SK-N-SH (cell line): ENCODE measurements at regions not wholly inside any gene's neighbourhood (a gene's known extent, or its start where the extent isn't known, plus 50 kb on each side); places are given as distances from the start of the nearest gene placed in this dataset.

ENCODE experiments used
- CTCF ChIA-PET: fragments of 300-600, 350-600 bp; formaldehyde crosslinking; extraction: SDS; loops from one replicate; lab custom pipeline; 2021; lab: Yijun Ruan, JAX
- POLR2A ChIA-PET: fragments of 350-600 bp; sonication (Branson Sonifier 250); formaldehyde crosslinking; extraction: SDS; loops from one replicate; lab custom pipeline; 2020; ENCODE audit warnings: antibody characterized with exemption, inconsistent platforms; lab: Yijun Ruan, JAX
- DNase-seq: peaks from one replicate; pipeline ENCODE4 v3.0.0; 2012
- H2AFZ ChIP-seq: fragments of 200-600 bp; sonication (generic); 2 replicates; pipeline ENCODE4 v1.8.1; 2016; ENCODE audit warnings: antibody characterized with exemption, mild to moderate bottlenecking, low read depth
- H3F3A ChIP-seq: fragments of 200-600 bp; sonication (generic); replicated peaks from 2 replicates; pipeline ENCODE3; 2016; ENCODE audit warnings: antibody characterized with exemption, mild to moderate bottlenecking; ENCODE audit not compliant: insufficient read depth
- H3K27ac ChIP-seq, 2 experiments: fragments of 200-500 bp in 1 of 2; fragments of 200-600 bp in 1 of 2; sonication (Bioruptor generic) in 1 of 2; sonication (generic), shearing (Covaris generic) in 1 of 2; 2 replicates each; pipeline versions ENCODE4 v1.5.1 to v1.6.1; 2014 to 2016; ENCODE audit warnings: low read depth in 2 of 2, inconsistent platforms in 1 of 2, low read length in 1 of 2, mild to moderate bottlenecking in 1 of 2, mixed read lengths in 1 of 2
- H3K27me3 ChIP-seq: fragments of 200-600 bp; sonication (generic), shearing (Covaris generic); 2 replicates; pipeline ENCODE4 v1.6.1; 2016; ENCODE audit warnings: mixed run types; ENCODE audit not compliant: insufficient read depth
- H3K36me3 ChIP-seq, 2 experiments: fragments of 200-500 bp in 1 of 2; fragments of 200-600 bp in 1 of 2; sonication (Bioruptor generic) in 1 of 2; sonication (generic) in 1 of 2; replicated peaks in 1 of 2; 2 replicates each; pipeline versions ENCODE3 to v1.5.1; 2014 to 2016; ENCODE audit warnings: low read length in 1 of 2, mild to moderate bottlenecking in 1 of 2; ENCODE audit not compliant: insufficient read depth in 2 of 2, control insufficient read depth in 1 of 2
- H3K4me1 ChIP-seq, 2 experiments: fragments of 200-500 bp in 1 of 2; fragments of 200-600 bp in 1 of 2; sonication (Bioruptor generic) in 1 of 2; sonication (generic), shearing (Covaris generic) in 1 of 2; 2 replicates each; pipeline versions ENCODE4 v1.5.1 to v1.6.1; 2014 to 2016; ENCODE audit warnings: low read depth in 1 of 2, low read length in 1 of 2, mixed run types in 1 of 2; ENCODE audit not compliant: insufficient read depth in 2 of 2, control insufficient read depth in 1 of 2
- H3K4me2 ChIP-seq: fragments of 200-600 bp; sonication (generic), shearing (Covaris generic); 2 replicates; pipeline ENCODE4 v1.6.1; 2017; ENCODE audit warnings: mixed run types
- H3K4me3 ChIP-seq, 2 experiments: fragments of 200-500 bp in 1 of 2; fragments of 200-600 bp in 1 of 2; sonication (Bioruptor generic) in 1 of 2; sonication (generic), shearing (Covaris generic) in 1 of 2; 2 replicates each; pipeline versions ENCODE4 v1.5.1 to v1.8.1; 2014 to 2016; ENCODE audit warnings: low read depth in 2 of 2, inconsistent platforms in 1 of 2, low read length in 1 of 2, mild to moderate bottlenecking in 1 of 2, mixed read lengths in 1 of 2, moderate library complexity in 1 of 2
- H3K79me2 ChIP-seq: fragments of 200-600 bp; sonication (generic); 2 replicates; pipeline ENCODE4 v1.8.1; 2017; ENCODE audit warnings: mild to moderate bottlenecking; ENCODE audit not compliant: insufficient read depth
- H3K9ac ChIP-seq: fragments of 200-600 bp; sonication (generic); 2 replicates; pipeline ENCODE4 v1.6.1; 2017; ENCODE audit warnings: mixed run types
- H3K9me2 ChIP-seq: fragments of 200-600 bp; sonication (generic); 2 replicates; pipeline ENCODE4 v1.6.1; 2017; ENCODE audit warnings: mixed run types
- H3K9me3 ChIP-seq: fragments of 200-600 bp; sonication (generic); 2 replicates; pipeline ENCODE4 v1.6.1; 2017; ENCODE audit warnings: mixed run types, mild to moderate bottlenecking, moderate library complexity
- H4K20me1 ChIP-seq: fragments of 200-600 bp; sonication (generic); 2 replicates; pipeline ENCODE4 v1.6.1; 2017; ENCODE audit warnings: mild to moderate bottlenecking, mixed run types; ENCODE audit not compliant: insufficient read depth
- CHD2 ChIP-seq: fragments of 150-350 bp; IDR thresholded peaks from 2 replicates; pipeline ENCODE4 v1.6.1; 2018; ENCODE audit warnings: low read length; ENCODE audit not compliant: partially characterized antibody
- EP300 ChIP-seq, 2 experiments: IDR thresholded peaks; 2 replicates each; pipeline versions ENCODE4 v1.4.0 to v1.6.1; 2012; ENCODE audit warnings: borderline replicate concordance in 1 of 2, low read depth in 1 of 2, low read length in 1 of 2
- EZH2phosphoT487 ChIP-seq: fragments of 200-600 bp; sonication (generic); IDR thresholded peaks from 2 replicates; pipeline ENCODE4 v1.6.1; 2017; ENCODE audit warnings: low read depth, mixed run types, mild to moderate bottlenecking, antibody characterized with exemption, moderate library complexity, borderline replicate concordance
- FOSL2 ChIP-seq: IDR thresholded peaks from 2 replicates; pipeline ENCODE4 v1.4.0; 2012; ENCODE audit warnings: low read depth, mild to moderate bottlenecking, moderate library complexity, borderline replicate concordance
- FOXJ3 ChIP-seq: sonication (generic); formaldehyde crosslinking; IDR thresholded peaks from 2 replicates; pipeline ENCODE4 v1.5.1; 2020; ENCODE audit warnings: mild to moderate bottlenecking, missing genetic modification reagents
- FOXM1 ChIP-seq: IDR thresholded peaks from 2 replicates; pipeline ENCODE4 v1.4.0; 2012; ENCODE audit warnings: low read depth, mild to moderate bottlenecking
- JUND ChIP-seq: IDR thresholded peaks from 2 replicates; pipeline ENCODE4 v1.4.0; 2012
- MXI1 ChIP-seq: IDR thresholded peaks from 2 replicates; pipeline ENCODE4 v1.6.1; 2012; ENCODE audit warnings: mild to moderate bottlenecking, low read depth, low read length, improper control_type of control experiment
- NFIC ChIP-seq: IDR thresholded peaks from 2 replicates; pipeline ENCODE4 v1.4.0; 2012; ENCODE audit warnings: borderline replicate concordance
- NRF1 ChIP-seq: IDR thresholded peaks from 2 replicates; pipeline ENCODE4 v1.6.1; 2012; ENCODE audit warnings: low read depth, mild to moderate bottlenecking, low read length
- RAD21 ChIP-seq: IDR thresholded peaks from 2 replicates; pipeline ENCODE4 v1.6.1; 2012; ENCODE audit warnings: mild to moderate bottlenecking, low read length
- RCOR1 ChIP-seq: fragments of 150-350 bp; IDR thresholded peaks from 2 replicates; pipeline ENCODE4 v1.6.1; 2017; ENCODE audit warnings: antibody characterized with exemption, low read length
- REST ChIP-seq: IDR thresholded peaks from 2 replicates; pipeline ENCODE4 v1.6.1; 2012; ENCODE audit warnings: mild to moderate bottlenecking, low read depth, low read length, moderate library complexity
- RFX5 ChIP-seq: IDR thresholded peaks from 2 replicates; pipeline ENCODE4 v1.6.1; 2012; ENCODE audit warnings: mild to moderate bottlenecking, improper control_type of control experiment, low read length
- RXRA ChIP-seq: IDR thresholded peaks from 2 replicates; pipeline ENCODE4 v1.4.0; 2012; ENCODE audit warnings: low read depth, mild to moderate bottlenecking, borderline replicate concordance
- SMC3 ChIP-seq: IDR thresholded peaks from 2 replicates; pipeline ENCODE4 v1.6.1; 2012; ENCODE audit warnings: low read depth, low read length, improper control_type of control experiment
- TCF12 ChIP-seq: IDR thresholded peaks from 2 replicates; pipeline ENCODE4 v1.4.0; 2012
- WGBS: methylation state at CpG from one replicate; pipeline ENCODE4 v1.1.6; 2017; ENCODE audit warnings: low lambda C conversion rate; 5-methylcytosine and 5-hydroxymethylcytosine counted together
- TF ChIP-seq, protein P1 (sequence below): IDR thresholded peaks from 2 replicates; pipeline ENCODE4; 2012
- TF ChIP-seq, protein P2 (sequence below): fragments of 150-350 bp; IDR thresholded peaks from 2 replicates; pipeline ENCODE4 v1.6.1; 2017; ENCODE audit warnings: antibody characterized with exemption, low read length, low read depth, borderline replicate concordance
- TF ChIP-seq, protein P3 (sequence below): IDR thresholded peaks from 2 replicates; pipeline ENCODE4 v1.4.0; 2012; ENCODE audit warnings: low read depth, borderline replicate concordance

DNA sequence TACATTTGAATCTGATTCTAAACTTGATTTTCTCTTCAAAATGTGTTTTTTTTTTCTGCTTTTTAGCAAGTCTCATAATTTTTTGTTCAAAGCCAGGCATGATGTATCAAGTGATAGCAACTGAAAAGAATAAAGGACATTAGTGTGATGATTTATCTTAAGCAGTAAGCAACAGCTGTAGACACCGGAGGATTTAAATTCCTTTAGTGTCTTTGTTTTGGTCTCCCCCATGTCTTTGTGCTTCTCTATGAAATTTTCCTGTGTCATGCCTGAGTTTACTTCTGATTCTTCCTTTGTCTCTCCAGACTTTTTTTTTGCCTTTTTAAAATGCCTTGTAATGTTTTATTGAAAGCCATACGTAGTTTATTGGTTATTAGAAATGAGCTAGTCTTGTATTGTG, 934.2 kb upstream of the RAG2 start:
- Histone ChIP-seq H3K9ac (no peak overlapping the region), H3K27ac (no peak overlapping the region), H3K27me3 (no peaks in the 10 kb centered on the region), H4K20me1 (no peaks in the 10 kb centered on the region), H2AFZ (no peak overlapping the region), H3K36me3 (no peaks in the 10 kb centered on the region), H3F3A (no peaks in the 10 kb centered on the region), H3K4me2 (no peak overlapping the region), H3K4me3 (no peak overlapping the region), H3K79me2 (no peaks in the 10 kb centered on the region), H3K9me3 (no peaks in the 10 kb centered on the region; the same call in 1 of the 2 replicates), H3K4me1 (0 out of 4 replicates have a peak, but pooled peaks cover 0 to 5% of the 10 kb centered on the region in 2 experiments), H3K9me2 (no peaks in the 10 kb centered on the region)
- ChIA-PET POLR2A (no interaction called here), CTCF (no interaction called here)
- TF ChIP-seq EZH2phosphoT487 (no peak), FOXJ3 (no peak), RCOR1 (no peak), CHD2 (no peak), FOXM1 (no peak)
- no peak for DNase-seq
- WGBS: 43% methylated on average over 2 of the region's 2 CpGs

- Histone ChIP-seq H3K27me3 (no peaks in the 10 kb centered on the region), H3K4me2 (no peak overlapping the region), H3K9me2 (no peaks in the 10 kb centered on the region), H3K79me2 (no peaks in the 10 kb centered on the region)
- POLR2A ChIA-PET: no interaction called here
- 48% methylated on average over 1 of the region's 1 CpG for WGBS
- no peak for TF ChIP-seq NRF1
- no peak for TF ChIP-seq RXRA
- TF ChIP-seq FOSL2: no peak
- TF ChIP-seq RFX5: no peak
- no peak for TF ChIP-seq FOXM1
- TF ChIP-seq RAD21: no peak
- TF ChIP-seq NFIC: no peak
- TF ChIP-seq TCF12: no peak
- no peak for TF ChIP-seq EP300 (IDR thresholded peaks at IDR 0.05; ENCODE audit: borderline replicate concordance in 1 of 2, low read depth in 1 of 2, low read length in 1 of 2)
- no peak for TF ChIP-seq SMC3
- TF ChIP-seq, protein P1, sequence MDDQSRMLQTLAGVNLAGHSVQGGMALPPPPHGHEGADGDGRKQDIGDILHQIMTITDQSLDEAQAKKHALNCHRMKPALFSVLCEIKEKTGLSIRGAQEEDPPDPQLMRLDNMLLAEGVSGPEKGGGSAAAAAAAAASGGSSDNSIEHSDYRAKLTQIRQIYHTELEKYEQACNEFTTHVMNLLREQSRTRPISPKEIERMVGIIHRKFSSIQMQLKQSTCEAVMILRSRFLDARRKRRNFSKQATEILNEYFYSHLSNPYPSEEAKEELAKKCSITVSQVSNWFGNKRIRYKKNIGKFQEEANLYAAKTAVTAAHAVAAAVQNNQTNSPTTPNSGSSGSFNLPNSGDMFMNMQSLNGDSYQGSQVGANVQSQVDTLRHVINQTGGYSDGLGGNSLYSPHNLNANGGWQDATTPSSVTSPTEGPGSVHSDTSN: no peak
- TF ChIP-seq REST: no peak
- TF ChIP-seq MXI1: no peak
- TF ChIP-seq, protein P2, sequence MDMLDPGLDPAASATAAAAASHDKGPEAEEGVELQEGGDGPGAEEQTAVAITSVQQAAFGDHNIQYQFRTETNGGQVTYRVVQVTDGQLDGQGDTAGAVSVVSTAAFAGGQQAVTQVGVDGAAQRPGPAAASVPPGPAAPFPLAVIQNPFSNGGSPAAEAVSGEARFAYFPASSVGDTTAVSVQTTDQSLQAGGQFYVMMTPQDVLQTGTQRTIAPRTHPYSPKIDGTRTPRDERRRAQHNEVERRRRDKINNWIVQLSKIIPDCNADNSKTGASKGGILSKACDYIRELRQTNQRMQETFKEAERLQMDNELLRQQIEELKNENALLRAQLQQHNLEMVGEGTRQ: no peak
- TF ChIP-seq, protein P3, sequence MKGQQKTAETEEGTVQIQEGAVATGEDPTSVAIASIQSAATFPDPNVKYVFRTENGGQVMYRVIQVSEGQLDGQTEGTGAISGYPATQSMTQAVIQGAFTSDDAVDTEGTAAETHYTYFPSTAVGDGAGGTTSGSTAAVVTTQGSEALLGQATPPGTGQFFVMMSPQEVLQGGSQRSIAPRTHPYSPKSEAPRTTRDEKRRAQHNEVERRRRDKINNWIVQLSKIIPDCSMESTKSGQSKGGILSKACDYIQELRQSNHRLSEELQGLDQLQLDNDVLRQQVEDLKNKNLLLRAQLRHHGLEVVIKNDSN: no peak
- no peak for TF ChIP-seq JUND
- TF ChIP-seq, all 33 proteins: peak for 0
- H3K9me3 ChIP-seq: no peaks in the 10 kb centered on the region
- no peak for DNase-seq
- H3K9ac ChIP-seq: no peak overlapping the region
- 0 out of 4 replicates have a peak, but pooled peaks cover 0 to 2% of the 10 kb centered on the region in 2 experiments for H3K4me1 ChIP-seq
- H3K4me3 ChIP-seq: no peak overlapping the region
- no peaks in the 10 kb centered on the region for H3K36me3 ChIP-seq
- H3F3A ChIP-seq: no peaks in the 10 kb centered on the region
- no peaks in the 10 kb centered on the region for H4K20me1 ChIP-seq
- H3K27ac ChIP-seq: no peak overlapping the region
- no peak overlapping the region for H2AFZ ChIP-seq
- CTCF ChIA-PET: interaction anchor here (1.1 kb wide), 1 partner anchor 780 kb away, joined by 4 read pairs; no protein-coding TSS in a partner anchor
Measured at GRCh38 chr11:37527545-37527944, 929.5 kb upstream of the RAG2 start.
